ENCODE measurements at regions not wholly inside any gene's neighbourhood (a gene's known extent, or its start where the extent isn't known, plus 50 kb on each side); places are given as distances from the start of the nearest gene placed in this dataset.

GRCh38 chr19:5246554-5247155 lies 94.0 kb downstream of the PTPRS start:
- H3K27ac ChIP-seq (ENCODE audit: low read depth, low read length) = no peak overlapping the region

More at GRCh38 chr19:5246554-5247155, 94.0 kb downstream of the PTPRS start:
- Histone ChIP-seq H2AFZ (ENCODE audit: low read length) (no peak overlapping the region), H3K23ac (ENCODE audit: insufficient read length) (no peak overlapping the region), H3K4me3 (ENCODE audit: extremely low read depth in 1 of 4, insufficient read depth in 2 of 4, low read depth in 3 of 4, low read length in 4 of 4) (no peak overlapping the region), H2BK15ac (ENCODE audit: low read length) (no peak overlapping the region), H3K9me3 (ENCODE audit: insufficient read depth in 2 of 2, low read depth in 1 of 2, low read length in 1 of 2) (no peaks in the 10 kb centered on the region), H3K9ac (replicated peaks in 1 of 4; ENCODE audit: extremely low read depth in 1 of 4, low read depth in 3 of 4, low read length in 3 of 4) (no peak overlapping the region), H3K18ac (ENCODE audit: extremely low read depth, low read length) (no peak overlapping the region), H4K5ac (ENCODE audit: insufficient read length, low read depth, low read length) (no peak overlapping the region), H4K91ac (replicated peaks; ENCODE audit: insufficient read length, low read length) (no peak overlapping the region), H2BK20ac (ENCODE audit: low read length) (no peak overlapping the region), H2BK12ac (ENCODE audit: low read depth, low read length) (no peak overlapping the region), H3K4me1 (replicated peaks in 1 of 4; ENCODE audit: control insufficient read depth in 3 of 4, insufficient read depth in 4 of 4, low read length in 3 of 4) (peaks cover 1 to 24% (median 8%) of the 10 kb centered on the region in 4 experiments; a peak in 6 of 7 replicates), H3K27me3 (replicated peaks in 1 of 4; ENCODE audit: control insufficient read depth in 3 of 4, extremely low read depth in 1 of 4, insufficient read depth in 3 of 4, low read length in 3 of 4) (no peaks in the 10 kb centered on the region), H3K36me3 (ENCODE audit: control insufficient read depth in 2 of 4, insufficient read depth in 4 of 4, low read length in 3 of 4) (peaks cover 0 to 31% (median 12%) of the 10 kb centered on the region in 4 experiments; a peak in 6 of 8 replicates), H3K4ac (replicated peaks; ENCODE audit: insufficient read length, low read depth, low read length) (no peak overlapping the region), H3K79me1 (ENCODE audit: low read depth, low read length) (peaks cover 5% of the 10 kb centered on the region), H4K20me1 (replicated peaks in 1 of 2; ENCODE audit: control insufficient read depth in 1 of 2, insufficient read depth in 2 of 2, low read length in 2 of 2) (peaks cover 2 to 5% of the 10 kb centered on the region in 2 experiments), H3K14ac (ENCODE audit: insufficient read length) (no peak overlapping the region), H2AK5ac (ENCODE audit: low read depth, low read length) (no peak overlapping the region), H3K79me2 (ENCODE audit: control insufficient read depth in 1 of 2, insufficient read depth in 2 of 2, low read length in 2 of 2) (no peaks in the 10 kb centered on the region), H3K23me2 (ENCODE audit: low read depth, low read length) (no peaks in the 10 kb centered on the region; the same call in 1 of the 2 replicates), H2BK120ac (replicated peaks; ENCODE audit: low read depth, low read length) (no peak overlapping the region), H2BK5ac (ENCODE audit: low read depth, low read length) (no peak overlapping the region), H3K4me2 (ENCODE audit: insufficient read depth in 1 of 2, low read depth in 2 of 2, low read length in 2 of 2) (no peak overlapping the region), H4K8ac (ENCODE audit: extremely low read depth, insufficient read depth, low read length) (no peak overlapping the region), H3K56ac (replicated peaks; ENCODE audit: insufficient read length, low read depth, low read length) (no peak overlapping the region)
- DNase-seq (ENCODE audit: low read depth in 1 of 2, low spot score in 2 of 2) (no peak), FAIRE-seq (no peak)
- TF ChIP-seq POU5F1 (IDR thresholded peaks at IDR 0.05; ENCODE audit: low read depth, low read length) (no peak), ASH2L (IDR thresholded peaks at IDR 0.05; ENCODE audit: low read length) (no peak), SIX5 (IDR thresholded peaks at IDR 0.05; ENCODE audit: low read depth, low read length) (no peak), JUN (IDR thresholded peaks at IDR 0.05; ENCODE audit: low read depth, low read length) (no peak), ATF3 (IDR thresholded peaks at IDR 0.05; ENCODE audit: insufficient read depth, low read depth, low read length) (no peak), CTBP2 (IDR thresholded peaks at IDR 0.05; ENCODE audit: borderline replicate concordance, insufficient read depth, insufficient read length, low read length) (no peak)
- 80% methylated on average over 10 of the region's 10 CpGs; no CpG with 5 or more reads in 1 of the 2 experiments for WGBS, 2 experiments (ENCODE audit: extremely low coverage in 1 of 2, insufficient coverage in 1 of 2, insufficient read length in 1 of 2, insufficient replicate concordance in 2 of 2, low coverage in 1 of 2, low lambda C conversion rate in 2 of 2, missing lambda C conversion rate in 1 of 2)
- ChIA-PET POLR2A (ENCODE audit: partially characterized antibody) (no interaction called here), CTCF (ENCODE audit: partially characterized antibody) (no interaction called here)

Data from H1 (cell line).